ENCODE measurements at regions not wholly inside any gene's neighbourhood (a gene's known extent, or its start where the extent isn't known, plus 50 kb on each side); places are given as distances from the start of the nearest gene placed in this dataset.

DNA sequence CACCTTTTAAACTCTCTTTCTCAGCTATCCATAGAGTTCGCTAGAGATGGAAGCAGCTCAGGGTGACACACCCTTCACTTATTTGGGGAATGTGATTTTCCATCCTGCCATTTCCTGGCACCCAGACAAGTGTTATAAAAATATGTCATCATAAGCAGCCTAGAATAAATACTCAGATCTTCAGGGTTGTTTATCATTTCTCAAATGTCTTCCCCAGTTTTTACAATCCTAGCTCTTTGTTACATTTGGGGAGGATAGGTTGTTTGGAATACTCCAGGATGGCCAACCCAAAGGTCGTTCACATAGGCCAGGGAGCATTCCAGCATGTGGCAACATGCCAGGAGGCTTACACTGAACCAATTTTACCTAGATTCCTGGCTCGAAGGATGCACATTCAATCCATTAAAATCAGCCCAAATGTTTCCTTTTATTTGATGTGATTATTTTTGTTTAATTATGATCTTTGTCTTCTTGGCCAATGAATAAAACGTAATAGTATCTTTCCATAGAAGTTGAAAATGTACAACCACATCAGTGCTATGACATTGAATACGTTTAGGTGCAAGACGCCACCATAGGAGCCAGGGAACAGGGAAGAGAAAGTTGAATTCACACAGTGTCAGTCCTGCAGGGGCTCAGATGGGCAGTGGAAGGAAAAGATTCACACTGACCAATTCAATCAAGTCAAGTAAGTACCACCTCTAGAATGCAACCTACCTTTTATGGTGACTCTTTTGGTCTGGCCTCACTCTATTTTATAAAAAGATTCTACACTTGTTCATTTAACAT lies 537.7 kb upstream of the MDFIC2 start:
- no peak for DNase-seq (ENCODE audit: low read depth in 1 of 2, low spot score in 1 of 2)

- no peak for DNase-seq (ENCODE audit: low read depth in 1 of 2, low spot score in 1 of 2)
These were observed 527.9 kb upstream of the MDFIC2 start for GRCh38 chr3:70840106-70840870.

GRCh38 chr3:70833239-70833960 lies 521.0 kb upstream of the MDFIC2 start:
- no peak for DNase-seq (ENCODE audit: low read depth in 1 of 2, low spot score in 1 of 2)

GRCh38 chr3:70832834-70833205 lies 520.4 kb upstream of the MDFIC2 start:
- DNase-seq (ENCODE audit: low read depth in 1 of 2, low spot score in 1 of 2) = no peak

GRCh38 chr3:70832089-70832833 lies 519.8 kb upstream of the MDFIC2 start:
- no peak for DNase-seq (ENCODE audit: low read depth in 1 of 2, low spot score in 1 of 2)

DNA sequence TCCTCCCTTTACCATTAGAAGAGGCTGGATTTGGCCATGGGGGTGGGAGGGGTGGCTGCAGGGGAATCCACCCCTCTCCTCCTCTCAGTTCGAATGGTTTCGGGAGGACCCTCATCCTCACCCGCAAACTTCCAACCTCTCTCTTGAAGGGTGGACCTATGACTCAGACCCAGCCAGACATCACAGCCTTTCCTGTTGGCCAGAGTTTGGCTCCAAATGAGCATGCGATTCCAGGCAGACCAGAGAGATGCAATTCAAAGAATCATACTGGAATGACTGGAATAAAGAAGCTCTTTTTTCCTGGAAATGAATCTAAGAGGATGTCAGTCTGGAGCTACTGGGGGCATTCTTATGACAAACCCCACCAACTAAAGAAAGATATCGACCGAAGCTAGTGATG lies 516.7 kb upstream of the MDFIC2 start:
- no peak for DNase-seq (ENCODE audit: low read depth in 1 of 2, low spot score in 1 of 2)

- DNase-seq (ENCODE audit: low read depth in 1 of 2, low spot score in 1 of 2) = no peak
These were observed 512.3 kb upstream of the MDFIC2 start for GRCh38 chr3:70824773-70825172.

GRCh38 chr3:70824078-70824477 lies 511.6 kb upstream of the MDFIC2 start:
- DNase-seq (ENCODE audit: low read depth in 1 of 2, low spot score in 1 of 2) = no peak

- DNase-seq (ENCODE audit: low read depth in 1 of 2, low spot score in 1 of 2) = no peak
These were observed 511.2 kb upstream of the MDFIC2 start for GRCh38 chr3:70823622-70824021.

GRCh38 chr3:70822669-70823068 lies 510.2 kb upstream of the MDFIC2 start:
- no peak for DNase-seq (ENCODE audit: low read depth in 1 of 2, low spot score in 1 of 2)

GRCh38 chr3:70821602-70822001 lies 509.2 kb upstream of the MDFIC2 start:
- DNase-seq (ENCODE audit: low read depth in 1 of 2, low spot score in 1 of 2) = no peak

GRCh38 chr3:70820397-70820796 lies 508.0 kb upstream of the MDFIC2 start:
- no peak for DNase-seq (ENCODE audit: low read depth in 1 of 2, low spot score in 1 of 2)

GRCh38 chr3:70818145-70818544 lies 505.7 kb upstream of the MDFIC2 start:
- DNase-seq (ENCODE audit: low read depth in 1 of 2, low spot score in 1 of 2) = no peak

DNA sequence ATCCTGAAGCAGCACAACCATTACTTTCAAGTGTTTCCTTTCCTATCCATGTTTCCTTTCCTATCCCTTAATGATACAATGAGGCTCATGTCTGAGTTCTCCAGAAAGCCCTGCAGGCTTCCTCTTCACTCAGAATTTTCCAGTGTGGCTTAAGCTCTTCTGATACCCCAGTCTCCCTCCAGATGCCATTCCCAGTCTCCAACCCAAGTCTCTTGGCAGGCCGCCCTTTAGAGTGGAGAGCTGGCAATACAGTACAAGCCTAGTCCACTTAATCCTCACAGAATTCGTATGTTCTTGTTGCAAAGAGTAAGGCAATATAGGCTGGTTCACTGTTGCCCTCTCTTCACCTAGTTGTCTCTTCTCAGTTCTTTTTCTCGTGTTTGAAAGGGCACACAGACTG lies 503.9 kb upstream of the MDFIC2 start:
- no peak for DNase-seq (ENCODE audit: low read depth in 1 of 2, low spot score in 1 of 2)

DNA sequence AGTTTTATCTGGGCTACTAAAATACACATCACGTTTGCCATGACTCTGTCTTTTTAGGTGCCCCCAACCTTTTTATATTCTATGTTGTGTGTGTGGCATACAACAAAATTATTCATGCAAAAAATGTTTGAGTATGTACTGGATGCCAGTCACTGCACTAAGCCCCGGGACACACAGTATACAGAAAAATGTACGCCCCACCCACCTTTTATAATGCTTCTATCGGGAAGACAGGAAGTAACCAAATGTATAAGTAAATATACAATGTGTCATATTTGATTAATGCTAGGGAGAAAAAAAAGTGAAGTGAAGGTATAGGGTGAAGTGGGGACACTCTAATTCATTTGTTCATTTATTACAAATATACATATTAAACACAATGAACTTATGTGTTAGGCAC lies 503.4 kb upstream of the MDFIC2 start:
- DNase-seq (ENCODE audit: low read depth in 1 of 2, low spot score in 1 of 2) = no peak

GRCh38 chr3:70813311-70813710 lies 500.9 kb upstream of the MDFIC2 start:
- no peak for DNase-seq (ENCODE audit: low read depth in 1 of 2, low spot score in 1 of 2)

DNA sequence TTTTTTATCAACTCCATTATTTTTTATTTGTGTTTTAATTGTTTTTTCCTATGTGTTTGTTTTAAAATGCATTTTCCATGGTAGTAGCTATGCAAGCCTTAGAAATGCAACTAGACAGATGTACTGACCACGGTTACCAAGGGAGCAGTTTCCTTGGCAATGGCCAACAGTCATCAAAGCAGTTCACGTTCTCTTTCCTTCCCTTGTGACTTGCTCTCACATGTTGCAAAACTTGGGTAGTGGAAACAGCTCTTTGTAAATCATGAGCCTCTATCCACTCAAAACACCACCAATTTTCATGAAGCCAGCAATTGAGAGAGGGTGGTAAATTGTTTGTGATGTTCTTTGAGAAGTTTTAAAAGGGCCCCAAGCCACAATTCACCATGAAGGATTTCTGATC lies 499.4 kb upstream of the MDFIC2 start:
- no peak for DNase-seq (ENCODE audit: low read depth in 1 of 2, low spot score in 1 of 2)

DNA sequence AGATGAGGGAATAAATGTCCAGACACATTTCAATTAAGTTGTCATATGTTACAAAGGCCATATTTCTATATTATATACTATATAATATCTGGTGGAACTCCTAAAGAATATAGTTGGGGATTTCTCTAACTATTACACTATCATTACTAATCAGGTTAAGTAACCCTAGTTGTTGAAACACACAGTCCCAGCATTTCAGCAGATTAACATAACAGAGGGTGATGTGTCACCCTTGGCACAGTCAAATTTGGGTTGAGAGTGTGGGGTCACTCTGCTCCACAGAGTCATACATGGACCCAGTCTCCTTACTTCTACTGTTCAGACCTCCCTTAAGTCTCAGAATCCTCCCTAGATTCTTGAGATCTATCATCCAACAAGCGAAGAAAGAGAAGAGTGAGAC lies 496.4 kb upstream of the MDFIC2 start:
- DNase-seq (ENCODE audit: low read depth in 1 of 2, low spot score in 1 of 2) = no peak

GRCh38 chr3:70806556-70806955 lies 494.1 kb upstream of the MDFIC2 start:
- DNase-seq (ENCODE audit: low read depth in 1 of 2, low spot score in 1 of 2) = no peak

- no peak for DNase-seq (ENCODE audit: low read depth in 1 of 2, low spot score in 1 of 2)
These were observed 493.6 kb upstream of the MDFIC2 start for GRCh38 chr3:70806021-70806420.
